ENCODE measurements at regions not wholly inside any gene's neighbourhood (a gene's known extent, or its start where the extent isn't known, plus 50 kb on each side); places are given as distances from the start of the nearest gene placed in this dataset.

DNA sequence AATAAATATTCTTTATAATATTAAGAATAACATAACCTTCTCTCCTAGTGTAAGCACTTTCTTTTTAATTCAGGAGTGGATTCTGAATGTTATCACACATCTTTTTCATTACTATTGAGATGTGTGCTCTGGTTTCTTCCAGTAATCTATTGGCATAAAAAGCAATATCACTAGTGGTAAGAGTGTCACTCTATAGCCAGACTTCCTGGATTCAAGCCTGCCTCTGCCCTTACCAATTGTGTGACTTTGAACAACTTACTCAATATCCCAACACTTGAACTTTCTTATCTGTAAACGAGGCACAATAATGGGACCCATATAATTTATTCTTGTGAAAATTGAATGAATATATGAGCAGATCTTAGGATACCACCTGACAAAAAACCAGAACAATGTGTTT lies 71.0 kb downstream of the SEM1 start:
- no peak overlapping the region for H3K4me3 ChIP-seq (ENCODE audit: low read depth, low read length)
- no peak for TF ChIP-seq CTCF (IDR thresholded peaks at IDR 0.05; ENCODE audit: insufficient read depth, low read depth, low read length)
- DNase-seq (ENCODE audit: low read depth) = no peak

GRCh38 chr7:96637522-96637921 lies 72.1 kb downstream of the SEM1 start:
- no peak overlapping the region for H3K4me3 ChIP-seq (ENCODE audit: low read depth, low read length)
- no peak for DNase-seq (ENCODE audit: low read depth)
- TF ChIP-seq CTCF (IDR thresholded peaks at IDR 0.05; ENCODE audit: insufficient read depth, low read depth, low read length) = no peak

- no peak for DNase-seq (ENCODE audit: low read depth)
- no peak for TF ChIP-seq CTCF (IDR thresholded peaks at IDR 0.05; ENCODE audit: insufficient read depth, low read depth, low read length)
- H3K4me3 ChIP-seq (ENCODE audit: low read depth, low read length) = no peak overlapping the region
Observed at GRCh38 chr7:96636979-96637378, 72.7 kb downstream of the SEM1 start.

DNA sequence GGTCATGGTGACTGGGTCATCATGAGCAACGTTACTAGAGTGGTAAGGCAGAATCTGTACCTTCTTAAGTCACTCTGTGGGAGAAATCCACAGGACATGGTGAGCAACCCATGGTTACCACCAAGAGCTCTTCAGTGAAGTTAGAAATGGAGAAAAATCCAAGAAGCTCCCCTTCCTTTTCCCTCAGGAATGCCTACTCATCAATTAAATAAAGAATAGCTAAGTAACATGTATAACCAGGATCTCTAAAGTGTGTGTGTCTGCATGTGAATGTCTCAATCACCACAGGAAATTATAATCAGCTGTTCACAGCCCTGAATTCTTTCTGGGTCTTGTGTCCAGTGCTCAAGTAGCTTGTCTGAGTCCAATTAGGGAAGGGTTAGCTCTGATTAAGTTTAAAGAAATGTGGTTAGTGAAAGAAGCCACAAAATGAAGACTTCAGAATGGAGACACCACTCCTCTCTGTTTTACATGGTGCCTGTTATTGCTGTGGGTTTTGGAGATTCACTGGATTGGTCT lies 73.2 kb downstream of the SEM1 start:
- TF ChIP-seq CTCF (IDR thresholded peaks at IDR 0.05; ENCODE audit: insufficient read depth, low read depth, low read length) = no peak
- no peak for DNase-seq (ENCODE audit: low read depth)
- no peak overlapping the region for H3K4me3 ChIP-seq (ENCODE audit: low read depth, low read length)

- no peak overlapping the region for H3K4me3 ChIP-seq (ENCODE audit: low read depth, low read length)
- no peak for TF ChIP-seq CTCF (IDR thresholded peaks at IDR 0.05; ENCODE audit: insufficient read depth, low read depth, low read length)
Observed at GRCh38 chr7:96629884-96630283, 79.8 kb downstream of the SEM1 start.

DNA sequence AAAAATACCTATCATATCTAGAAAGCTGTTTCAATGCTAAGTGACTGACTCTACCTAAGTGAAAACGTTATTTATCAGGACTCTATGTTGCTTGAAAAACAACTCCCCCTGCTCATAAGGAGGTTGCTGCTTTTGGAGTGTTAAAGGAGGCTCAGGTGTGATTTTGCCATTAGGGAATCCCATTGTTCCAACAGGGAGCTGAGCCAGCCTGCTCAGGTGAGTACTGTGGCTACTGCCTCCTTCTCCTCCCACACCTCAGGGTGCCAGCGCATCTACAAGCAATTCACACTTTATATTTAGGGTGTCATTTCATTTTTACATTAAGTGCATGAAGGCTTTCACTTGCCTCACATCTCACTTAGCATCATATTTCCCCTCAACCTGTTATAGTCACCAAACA lies 84.7 kb downstream of the SEM1 start:
- no peak overlapping the region for H3K4me3 ChIP-seq (ENCODE audit: low read depth, low read length)
- no peak for TF ChIP-seq CTCF (IDR thresholded peaks at IDR 0.05; ENCODE audit: insufficient read depth, low read depth, low read length)
- no peak for DNase-seq (ENCODE audit: low read depth)

More at GRCh38 chr7:96629884-96630283, 79.8 kb downstream of the SEM1 start:
- no peak for DNase-seq (ENCODE audit: low read depth)

GRCh38 chr7:96621932-96622331 lies 87.7 kb downstream of the SEM1 start:
- DNase-seq (ENCODE audit: low read depth) = peak; percentile 20
- TF ChIP-seq CTCF (IDR thresholded peaks at IDR 0.05; ENCODE audit: insufficient read depth, low read depth, low read length) = no peak
- H3K4me3 ChIP-seq (ENCODE audit: low read depth, low read length) = no peak overlapping the region

Measured in fibroblast of villous mesenchyme (primary cell).